GM19455 (cell line): ENCODE measurements at regions not wholly inside any gene's neighbourhood (a gene's known extent, or its start where the extent isn't known, plus 50 kb on each side); places are given as distances from the start of the nearest gene placed in this dataset.

ENCODE experiments used
- ATAC-seq: cut with Tn5 transposase; IDR thresholded peaks from one replicate; pipeline ENCODE4 v1.9.1; 2021; ENCODE audit not compliant: unreplicated experiment

- no peak for ATAC-seq
Measured at GRCh38 chrX:15918003-15918402, 63.4 kb upstream of the AP1S2 start.

- no peak for ATAC-seq
Measured at GRCh38 chrX:15916704-15917084, 62.1 kb upstream of the AP1S2 start.

GRCh38 chrX:15915959-15916703 lies 61.5 kb upstream of the AP1S2 start:
- no peak for ATAC-seq

- no peak for ATAC-seq
Measured at GRCh38 chrX:15914486-15914885, 59.9 kb upstream of the AP1S2 start.

- ATAC-seq: no peak
Measured at GRCh38 chrX:15913146-15913545, 58.5 kb upstream of the AP1S2 start.

GRCh38 chrX:15911734-15912550 lies 57.3 kb upstream of the AP1S2 start:
- no peak for ATAC-seq

GRCh38 chrX:15909605-15910004 lies 55.0 kb upstream of the AP1S2 start:
- no peak for ATAC-seq

- no peak for ATAC-seq
Measured at GRCh38 chrX:15908603-15909290, 54.1 kb upstream of the AP1S2 start.

- no peak for ATAC-seq
Measured at GRCh38 chrX:15906041-15906943, 51.7 kb upstream of the AP1S2 start.
